Activated CD4-positive, CD25-positive, alpha-beta regulatory T cell treated with anti-CD3 and anti-CD28 coated beads, Interleukin-2, amount 50 U/mL, for 24 hours (primary cell): ENCODE measurements at regions not wholly inside any gene's neighbourhood (a gene's known extent, or its start where the extent isn't known, plus 50 kb on each side); places are given as distances from the start of the nearest gene placed in this dataset.
A peak's percentile ranks its signal among the peaks of the same experiment; 100 is the strongest.
"Not testable (repeated sequence)": the region's sequence is repeated elsewhere in the genome, so short reads cannot be mapped to it uniquely, and the experiment has no call there.

ENCODE experiments used
- ATAC-seq, 2 donors: fragments of 150-1000 bp; cut with Tn5 transposase; one replicate each; pipeline ENCODE4 v1.10.0; 2021; ENCODE audit warnings: mild to moderate bottlenecking in 1 of 2, moderate library complexity in 1 of 2

DNA sequence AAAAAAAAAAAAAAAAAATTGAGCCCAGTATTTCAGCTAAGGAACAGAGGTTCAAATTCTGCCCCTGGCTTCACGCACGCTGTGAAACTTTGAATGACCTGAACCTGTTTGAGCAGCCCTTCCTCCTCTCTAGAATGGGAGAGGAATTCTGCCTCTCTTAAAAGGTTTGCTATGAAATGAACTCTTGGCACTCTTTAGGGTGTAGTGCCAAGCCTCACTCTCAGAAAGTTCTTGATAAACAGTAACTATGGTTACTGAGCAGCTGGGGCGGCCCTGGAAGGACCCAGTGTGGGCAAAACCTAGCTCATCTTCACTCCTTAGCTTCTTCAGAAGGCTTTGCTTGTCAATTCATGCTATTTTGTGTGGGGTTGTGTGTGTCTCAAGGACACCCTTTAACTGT is 73.7 kb downstream of the GEMIN8 start:
- ATAC-seq: no peak

DNA sequence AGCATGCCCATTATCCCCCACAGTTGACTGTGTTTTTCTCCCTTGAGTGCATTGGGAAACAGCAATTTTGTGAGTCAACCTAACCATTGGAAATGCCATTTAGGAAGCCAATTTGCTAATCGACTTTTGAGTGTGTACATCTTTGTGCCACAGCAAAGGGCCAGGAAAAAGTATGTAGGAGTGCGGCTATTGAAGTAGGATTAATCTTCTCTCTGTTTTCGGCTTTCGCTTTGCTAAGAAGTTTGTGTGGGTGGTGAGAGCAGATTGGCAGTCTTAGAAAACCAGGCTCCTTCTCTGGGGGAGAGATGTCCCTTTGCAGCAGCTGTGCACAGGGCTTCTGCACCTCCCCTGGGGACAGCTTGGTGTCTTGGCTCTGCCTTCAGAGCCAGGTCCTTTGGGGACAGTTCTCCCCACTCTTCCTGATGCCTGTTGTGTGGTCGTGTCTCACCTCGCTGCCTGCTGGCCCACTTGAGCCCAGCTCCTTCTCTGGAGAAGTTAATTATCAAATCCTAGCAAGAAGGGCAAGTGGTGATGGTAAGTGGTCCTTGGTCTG is 74.5 kb downstream of the GEMIN8 start:
- ATAC-seq: no peak

DNA sequence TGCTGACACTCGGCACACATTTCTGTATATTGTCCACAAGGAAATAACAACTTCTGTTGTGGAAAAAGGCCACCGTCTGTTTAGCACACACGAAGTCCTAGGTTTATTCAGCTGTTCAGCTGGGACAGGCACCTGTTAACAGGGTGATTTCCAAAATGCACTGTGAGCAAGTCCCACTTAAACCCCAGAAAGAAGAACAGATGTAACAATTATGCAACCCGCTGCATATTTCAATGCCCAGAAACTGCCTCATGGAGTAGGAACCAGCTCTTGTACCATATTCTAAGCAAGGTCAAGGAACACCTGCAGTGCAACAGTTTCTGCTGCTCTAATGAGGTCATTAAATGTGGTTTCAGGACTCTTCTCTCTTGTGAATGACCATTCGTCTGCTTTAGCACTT is 77.1 kb downstream of the GEMIN8 start:
- ATAC-seq: no peak

DNA sequence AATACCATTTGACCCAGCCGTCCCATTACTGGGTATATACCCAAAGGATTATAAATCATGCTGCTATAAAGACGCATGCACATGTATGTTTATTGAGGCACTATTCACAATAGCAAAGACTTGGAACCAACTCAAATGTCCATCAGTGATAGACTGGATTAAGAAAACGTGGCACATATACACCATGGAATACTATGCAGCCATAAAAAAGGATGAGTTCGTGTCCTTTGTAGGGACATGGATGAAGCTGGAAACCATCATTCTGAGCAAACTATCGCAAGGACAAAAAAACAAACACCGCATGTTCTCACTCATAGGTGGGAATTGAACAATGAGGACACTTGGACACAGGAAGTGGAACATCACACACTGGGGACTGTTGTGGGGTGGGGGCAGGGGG is 83.5 kb downstream of the GEMIN8 start:
- not testable (repeated sequence) for ATAC-seq

DNA sequence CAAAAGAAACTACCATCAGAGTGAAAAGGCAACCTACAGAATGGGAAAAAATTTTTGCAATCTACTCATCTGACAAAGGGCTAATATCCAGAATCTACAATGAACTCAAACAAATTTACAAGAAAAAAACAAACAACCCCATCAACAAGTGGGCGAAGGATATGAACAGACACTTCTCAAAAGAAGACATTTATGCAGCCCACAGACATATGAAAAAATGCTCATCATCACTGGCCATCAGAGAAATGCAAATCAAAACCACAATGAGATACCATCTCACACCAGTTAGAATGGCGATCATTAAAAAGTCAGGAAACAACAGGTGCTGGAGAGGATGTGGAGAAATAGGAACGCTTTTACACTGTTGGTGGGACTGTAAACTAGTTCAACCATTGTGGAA is 83.9 kb downstream of the GEMIN8 start:
- ATAC-seq: not testable (repeated sequence)

DNA sequence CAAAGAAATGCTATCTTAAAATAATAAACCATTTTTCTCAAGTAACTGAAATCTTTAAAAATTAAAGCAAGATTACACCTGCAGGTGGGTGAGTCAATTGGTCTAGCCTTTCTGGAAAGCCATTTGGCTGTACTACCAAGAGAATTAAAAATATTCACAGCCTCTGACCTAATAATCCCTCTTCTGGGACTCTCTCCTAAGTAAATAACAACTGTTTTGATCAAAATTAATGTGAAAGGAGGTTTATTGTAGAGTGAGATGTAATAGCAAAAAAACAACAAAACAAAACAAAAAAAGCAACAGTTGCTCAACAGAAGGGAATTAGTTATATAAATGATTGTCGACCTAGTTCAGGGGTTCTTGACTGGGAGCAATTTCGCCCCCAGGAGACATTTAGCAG is 89.0 kb downstream of the GEMIN8 start:
- no peak for ATAC-seq

DNA sequence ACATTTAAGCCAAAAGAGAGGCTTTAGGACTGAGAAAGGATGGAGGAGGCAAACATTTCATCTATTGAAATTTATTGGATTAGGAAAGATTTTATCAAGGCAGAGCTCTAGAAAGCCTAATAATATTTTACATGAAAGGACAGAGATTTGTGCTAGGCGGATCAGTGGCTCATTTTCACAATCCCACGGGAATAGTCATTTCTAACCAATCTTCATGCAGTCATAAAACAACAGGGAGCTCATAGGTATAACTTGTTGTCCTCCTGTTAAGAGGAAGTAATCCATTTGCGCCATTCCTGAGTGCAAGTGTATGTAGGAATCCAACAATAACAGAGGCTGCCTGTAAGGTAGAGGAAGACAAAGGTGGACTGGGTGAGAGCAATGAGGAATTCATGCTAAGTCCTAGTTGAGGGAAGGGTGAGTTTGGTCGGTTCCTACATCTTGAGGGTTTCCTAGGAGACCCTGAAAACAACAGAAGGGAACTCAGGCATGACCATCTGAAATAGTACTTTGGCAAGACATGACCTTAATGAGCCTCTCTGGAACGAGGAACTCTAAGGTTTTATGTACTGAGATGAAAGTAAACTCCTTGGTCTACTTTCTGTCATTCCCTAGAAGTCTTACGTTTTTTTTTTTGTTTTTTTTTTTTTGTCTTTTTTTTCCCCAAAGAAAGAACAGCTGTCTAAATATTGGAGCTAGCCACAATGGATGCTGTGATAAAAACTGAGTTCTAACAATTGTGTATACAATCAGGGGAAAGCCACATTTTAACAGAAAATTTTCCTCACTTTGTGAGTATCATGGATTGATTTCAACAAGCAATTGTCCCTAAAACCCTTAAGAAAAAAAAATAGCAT is 89.7 kb downstream of the GEMIN8 start:
- ATAC-seq: no peak

DNA sequence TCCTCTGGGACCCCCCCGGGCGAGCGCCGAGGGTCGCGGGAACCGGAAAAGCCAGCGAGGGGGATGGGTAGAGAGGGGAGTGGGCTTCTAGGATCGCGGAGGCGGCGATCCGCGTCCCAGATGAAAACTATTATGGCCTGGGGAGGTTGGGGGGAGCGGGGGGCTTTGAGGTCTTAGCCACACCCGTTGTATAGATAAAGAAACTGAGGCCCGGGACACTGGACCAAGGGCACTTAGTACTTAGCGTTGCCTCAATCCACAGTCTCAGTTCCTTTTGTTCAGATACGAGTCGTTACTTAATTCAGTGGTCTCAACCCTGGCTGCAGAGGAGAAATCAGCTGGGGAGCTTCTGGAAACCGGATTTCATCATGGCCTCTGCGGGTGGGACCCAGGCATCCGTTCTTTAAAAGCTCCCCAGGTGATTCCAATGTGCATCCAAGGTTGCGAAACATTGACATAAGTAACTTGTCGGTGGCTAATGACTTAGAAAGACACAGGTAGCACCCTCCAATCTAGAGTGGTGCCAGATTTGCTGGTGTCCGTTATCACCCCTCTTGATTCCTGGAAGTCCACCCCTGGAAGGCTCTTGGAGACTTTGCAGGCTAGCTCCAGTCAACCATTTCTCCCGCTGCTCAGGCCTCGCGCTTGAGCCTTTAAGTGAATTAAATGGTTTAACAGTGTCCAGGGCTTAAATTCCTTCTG is 90.7 kb downstream of the GEMIN8 start:
- ATAC-seq: no peak

DNA sequence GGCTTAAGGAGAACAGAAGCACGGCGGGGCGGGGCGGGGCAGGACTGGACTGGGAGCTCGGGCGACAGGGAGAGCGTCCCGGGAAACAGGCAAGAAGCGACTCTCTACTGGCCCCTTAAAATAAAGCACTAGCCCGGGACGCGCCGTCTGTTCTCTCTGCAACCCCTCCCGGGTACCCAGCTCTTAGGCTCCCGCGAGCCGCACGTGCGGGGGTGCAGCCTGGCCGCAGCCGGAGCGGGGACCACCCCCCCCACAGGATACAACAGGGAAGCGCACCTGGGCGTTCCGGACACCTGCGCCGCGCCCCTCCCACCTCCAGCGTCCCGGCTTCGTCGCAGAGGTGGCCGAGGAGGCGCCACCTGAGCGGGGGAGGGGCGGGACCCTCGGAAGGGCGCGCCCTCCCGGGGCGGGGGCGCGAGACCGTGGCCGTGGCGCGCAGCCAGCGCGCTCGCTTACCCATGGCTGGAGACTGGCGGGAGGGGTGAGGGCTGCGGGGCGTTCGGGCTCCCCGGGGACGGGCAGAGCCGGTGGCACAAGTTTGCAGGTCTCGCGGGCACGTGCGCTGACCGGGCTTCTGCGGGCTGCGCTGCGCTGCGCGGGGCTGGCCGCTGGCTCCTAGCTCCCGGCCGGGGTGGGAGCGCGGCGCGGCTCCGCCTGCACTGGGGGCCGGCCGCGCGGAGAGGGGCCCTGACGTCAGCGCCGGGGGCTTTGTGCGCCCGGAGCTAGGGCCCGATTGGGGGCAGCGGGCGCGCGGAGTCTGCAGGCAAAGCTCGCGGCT is 91.5 kb downstream of the GEMIN8 start:
- ATAC-seq: peak in 1 of 2 donors; percentile 13

DNA sequence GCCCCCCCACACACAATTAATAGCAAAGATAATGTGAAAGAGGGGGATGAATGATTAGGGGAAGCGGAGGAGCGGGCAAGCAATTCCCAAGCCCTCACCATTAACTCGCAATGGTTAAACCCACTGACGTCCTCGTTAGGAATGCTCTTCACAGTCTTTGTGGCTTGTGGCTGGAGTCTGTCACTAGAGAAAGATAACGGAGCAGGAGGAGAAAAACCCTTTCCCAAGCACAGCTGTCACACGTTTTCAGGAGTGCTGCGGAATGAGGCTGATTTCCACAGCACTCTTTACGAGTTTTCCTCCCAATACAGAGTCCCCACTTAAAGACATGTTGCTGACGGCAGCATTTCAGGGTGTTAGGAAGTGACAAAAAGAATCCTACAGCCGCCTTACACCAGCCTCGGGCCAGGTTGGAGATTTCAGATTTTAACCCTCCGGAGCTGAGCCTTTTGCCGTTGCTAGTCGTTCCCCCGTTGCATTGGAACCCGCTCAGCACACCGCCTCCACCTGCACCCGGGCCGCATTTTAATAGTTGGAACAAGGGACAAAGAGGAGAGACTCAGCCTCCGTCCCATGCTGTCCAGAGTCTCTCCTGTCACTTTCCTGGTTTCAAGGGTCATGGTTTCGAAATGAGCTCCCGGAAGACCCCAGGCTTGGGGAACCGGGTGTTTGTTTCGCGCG is 92.2 kb downstream of the GEMIN8 start:
- no peak for ATAC-seq

DNA sequence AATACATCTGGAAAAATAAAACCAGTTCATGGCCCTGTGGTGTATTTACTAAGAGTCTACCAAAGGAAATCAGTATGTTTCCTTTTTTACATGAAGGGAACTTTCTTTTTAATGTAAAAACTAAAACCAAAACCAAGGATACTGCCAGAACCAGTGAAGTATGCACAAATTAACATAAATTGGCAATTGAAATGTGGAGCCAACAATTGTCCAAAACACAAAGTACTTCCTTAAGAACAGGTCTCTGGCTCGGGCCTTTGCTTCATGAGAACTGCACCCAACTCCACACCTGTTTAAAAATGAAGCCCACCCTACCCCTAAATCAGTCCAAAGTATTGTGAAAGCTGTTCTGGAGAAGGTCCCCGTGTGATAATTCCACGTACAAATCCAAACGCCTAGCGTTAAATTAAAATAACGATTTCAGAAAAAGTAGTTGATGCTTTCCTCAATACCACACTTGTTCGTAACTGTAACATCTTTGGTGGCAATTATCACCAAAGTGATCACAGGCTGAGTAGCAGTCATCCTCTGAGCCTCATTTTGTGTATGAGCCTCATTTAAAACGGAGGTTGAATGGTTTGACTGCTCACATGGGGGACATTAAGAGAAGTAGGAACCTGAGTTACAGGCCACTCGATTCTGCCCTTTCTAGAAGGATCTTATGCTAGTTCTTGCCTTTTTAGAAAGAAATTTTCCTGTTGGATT is 93.0 kb downstream of the GEMIN8 start:
- no peak for ATAC-seq

DNA sequence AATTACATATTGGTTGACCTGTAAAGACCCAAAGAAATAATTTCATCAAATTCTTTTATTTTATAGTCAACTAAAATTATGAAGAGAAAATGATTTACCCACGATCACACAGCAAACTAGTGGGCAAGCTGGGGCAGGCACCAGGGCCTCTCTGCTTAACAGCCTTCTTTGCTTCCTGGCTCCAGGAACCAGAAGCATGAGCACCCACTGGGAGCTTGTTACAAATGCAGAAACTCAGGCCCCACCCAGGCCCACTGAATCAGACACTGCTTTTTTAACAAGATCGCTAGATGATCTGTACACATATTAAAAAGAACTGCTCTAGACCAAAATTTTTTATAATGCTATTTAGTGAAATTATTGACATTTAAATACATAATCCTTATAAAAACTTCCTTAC is 95.0 kb downstream of the GEMIN8 start:
- no peak for ATAC-seq

DNA sequence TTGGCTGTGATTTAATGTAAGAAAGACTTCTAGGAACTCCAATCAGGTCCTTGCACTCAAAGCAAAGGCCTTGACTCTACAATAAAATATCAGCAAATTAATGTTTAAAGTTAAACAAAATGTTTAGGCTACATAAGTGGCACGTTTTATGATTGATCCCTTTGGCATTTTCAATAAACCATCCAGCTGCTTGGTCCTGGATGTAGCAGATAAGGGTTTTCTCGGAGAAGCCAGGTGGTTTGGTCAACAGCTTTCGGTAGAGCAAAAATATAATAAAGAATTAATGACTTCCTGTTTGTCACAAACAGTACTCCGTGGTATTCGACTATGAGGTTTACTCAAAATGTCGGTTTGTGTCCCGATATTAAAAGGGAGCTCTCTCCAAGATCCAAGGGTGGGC is 95.8 kb downstream of the GEMIN8 start:
- ATAC-seq: no peak

DNA sequence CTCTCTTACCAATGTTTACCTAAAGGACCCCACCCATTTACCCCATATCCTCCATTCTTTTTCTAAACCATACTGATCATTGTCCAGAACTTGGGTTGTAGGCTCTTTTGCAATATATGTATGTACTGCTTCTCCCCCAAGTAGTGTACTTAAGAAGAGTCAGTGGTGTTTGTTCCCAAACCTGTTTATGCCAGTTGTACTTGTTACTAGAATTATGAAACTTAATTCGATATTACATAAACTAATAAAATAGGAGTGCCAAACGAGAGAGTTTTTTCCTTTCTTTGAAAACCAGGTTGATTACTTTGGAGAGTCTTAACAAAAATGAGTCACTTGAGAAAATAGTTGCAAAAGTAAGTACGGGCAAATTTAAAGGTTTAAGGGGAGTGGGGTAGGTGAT is 96.3 kb downstream of the GEMIN8 start:
- no peak for ATAC-seq

DNA sequence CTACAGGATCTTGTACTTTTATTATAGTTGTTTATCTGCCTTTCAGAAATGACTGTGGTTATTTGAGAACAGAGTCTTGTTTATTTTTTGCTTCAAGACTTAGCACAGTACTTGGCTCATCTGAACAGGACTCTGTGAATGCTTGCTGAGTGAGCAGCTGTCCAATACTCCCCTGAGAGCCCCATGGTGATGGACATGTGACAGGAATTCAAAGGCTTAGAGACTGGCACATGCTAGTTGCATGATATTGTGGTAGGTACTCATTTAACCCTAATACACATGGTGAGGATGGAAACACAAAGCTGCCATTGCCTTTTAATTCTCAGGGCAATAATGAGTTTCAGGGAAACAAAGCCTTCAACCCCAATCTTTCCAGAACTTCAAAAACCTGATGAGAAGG is 97.3 kb downstream of the GEMIN8 start:
- no peak for ATAC-seq

DNA sequence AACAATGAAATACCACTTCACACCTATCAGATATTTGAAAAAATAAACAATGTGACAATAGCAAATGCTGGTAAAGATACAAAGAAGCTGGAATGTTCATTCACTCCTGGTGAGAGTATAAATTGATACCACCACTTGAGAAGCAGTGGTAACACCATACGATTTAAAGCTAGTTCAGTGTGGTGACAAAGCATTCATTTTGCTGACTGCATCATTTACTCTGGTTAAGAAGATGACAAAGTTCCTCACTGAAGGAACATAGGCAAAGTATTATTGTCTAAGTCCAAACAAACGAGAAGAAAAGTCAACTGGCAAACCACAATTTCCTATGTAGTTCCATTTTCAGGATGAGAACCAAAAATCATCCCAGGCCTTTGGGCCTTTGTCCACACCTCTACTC is 102.5 kb downstream of the GEMIN8 start:
- ATAC-seq: no peak

DNA sequence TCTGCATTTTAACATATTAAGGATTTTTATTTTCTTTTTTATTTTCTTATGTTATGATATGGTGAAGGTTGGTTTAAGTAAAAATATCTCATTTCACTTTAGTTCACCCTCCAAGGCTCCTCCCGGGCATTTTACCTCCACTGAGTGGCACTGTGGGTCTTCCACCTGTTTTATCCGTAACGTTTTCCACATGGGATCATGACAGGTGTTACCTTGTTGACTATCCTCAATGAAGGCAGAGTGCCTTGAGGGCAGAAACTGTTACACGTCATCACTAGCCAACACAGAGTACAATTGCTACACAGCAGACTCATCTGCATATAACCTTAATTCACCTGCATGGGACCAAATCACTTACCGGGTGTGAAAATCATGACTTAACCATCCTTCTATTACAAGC is 105.8 kb downstream of the GEMIN8 start:
- ATAC-seq: no peak

DNA sequence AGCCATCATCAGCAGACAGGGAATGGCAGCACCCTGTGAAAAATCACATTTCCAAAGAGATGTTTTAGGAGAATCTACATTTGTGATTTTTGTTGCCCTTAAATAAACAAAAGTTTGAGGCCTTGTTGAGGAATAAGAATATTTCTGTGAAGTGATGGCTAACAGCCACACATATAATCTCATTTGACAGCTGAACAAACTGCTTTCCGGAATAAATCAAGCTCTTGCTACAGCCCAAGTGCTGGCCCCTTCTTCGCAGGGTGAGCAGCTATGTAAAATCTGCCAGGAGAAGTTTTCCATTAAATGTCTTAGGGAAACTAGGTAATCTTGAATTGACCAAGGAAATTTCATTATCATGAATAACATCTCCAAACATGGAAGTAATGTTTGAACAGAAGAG is 106.4 kb upstream of the GPM6B start:
- no peak for ATAC-seq

DNA sequence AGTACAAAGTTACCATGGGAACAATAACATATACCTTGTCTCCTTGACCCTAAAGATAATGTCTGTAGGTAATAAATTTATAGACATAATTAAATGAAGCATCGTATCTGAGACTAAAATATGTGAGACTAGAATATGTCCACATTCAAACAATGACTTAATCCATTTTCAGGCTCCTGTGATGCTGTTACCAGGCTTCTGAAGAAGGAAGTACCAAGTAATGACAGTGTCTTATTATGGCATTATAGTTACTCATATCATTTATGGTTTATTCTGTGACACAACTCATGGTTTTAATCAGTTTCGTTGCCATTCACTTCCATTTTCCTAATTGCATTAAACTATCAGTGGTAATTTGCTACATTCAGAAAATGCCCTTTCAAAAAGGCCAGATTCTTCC is 100.6 kb upstream of the GPM6B start:
- ATAC-seq: no peak

DNA sequence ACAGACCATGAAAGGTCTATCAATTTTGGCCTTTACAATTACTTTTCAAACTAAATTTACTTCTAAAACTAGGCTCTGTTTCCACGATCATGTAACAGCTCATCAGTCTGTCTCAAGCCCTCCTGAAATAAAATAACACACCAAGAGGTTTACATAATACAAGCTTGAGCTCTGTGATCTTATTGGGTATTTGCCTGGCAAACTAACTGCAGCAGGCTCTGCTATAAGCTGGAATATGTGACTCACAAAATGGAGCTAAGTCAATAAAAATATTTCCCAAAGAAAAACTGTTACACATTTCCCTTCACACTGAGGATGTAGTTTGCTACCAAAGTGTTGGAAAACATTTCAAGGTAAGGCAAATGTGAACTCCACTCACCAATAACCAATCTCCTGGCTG is 94.7 kb upstream of the GPM6B start:
- ATAC-seq: no peak

DNA sequence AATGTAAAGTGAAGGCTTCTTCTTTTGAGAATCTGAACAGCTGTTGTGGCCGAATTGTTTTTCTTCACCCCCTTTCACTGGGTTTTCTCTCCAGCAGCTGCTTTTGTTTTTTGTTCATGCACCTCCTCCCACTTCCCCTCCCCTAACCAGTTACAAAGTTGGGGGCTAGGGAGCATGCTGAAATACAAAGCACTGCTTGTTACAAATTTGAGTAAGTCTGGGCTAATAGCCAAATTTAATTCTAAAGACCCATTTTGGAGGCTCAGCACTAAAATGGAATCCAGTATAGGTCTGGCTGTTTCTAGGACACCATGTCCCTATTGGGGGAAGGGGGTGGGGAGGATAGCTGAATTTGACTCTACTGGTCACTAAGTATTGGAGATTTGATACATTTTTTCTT is 89.2 kb upstream of the GPM6B start:
- no peak for ATAC-seq

DNA sequence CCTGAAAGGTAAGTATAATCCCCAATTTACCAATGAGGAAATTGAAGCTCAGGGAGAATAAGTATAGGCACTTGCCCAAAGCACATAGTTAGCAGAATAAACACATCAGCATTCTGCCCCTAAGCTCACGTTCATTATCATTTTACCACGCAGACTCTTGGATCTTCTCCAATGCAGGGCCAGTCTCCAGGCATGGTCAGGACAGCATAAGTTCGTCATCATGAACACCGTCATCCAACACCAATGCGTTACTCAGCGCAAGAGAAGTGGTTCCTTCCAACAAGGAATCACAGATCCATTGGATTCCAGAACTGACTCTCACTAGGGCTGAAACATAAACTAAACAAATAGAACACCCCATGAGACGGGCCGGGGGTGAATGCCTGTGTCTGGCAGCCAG is 86.5 kb upstream of the GPM6B start:
- ATAC-seq: no peak
